ENCODE measurements at regions not wholly inside any gene's neighbourhood (a gene's known extent, or its start where the extent isn't known, plus 50 kb on each side); places are given as distances from the start of the nearest gene placed in this dataset.

GRCh38 chr10:32131388-32131787 is 75.2 kb upstream of the KIF5B start:
- H3K9ac ChIP-seq (ENCODE audit: low read depth in 1 of 2, low read length in 2 of 2): peak overlapping the region in 1 of 2 donors; percentile 5
- peaks cover 16 to 32% of the 10 kb centered on the region in 2 donors for H3K4me1 ChIP-seq (ENCODE audit: control insufficient read depth in 2 of 2, insufficient read depth in 2 of 2, low read length in 2 of 2)
- H3K4me3 ChIP-seq (ENCODE audit: low read length in 2 of 2): peak overlapping the region in 1 of 2 donors; percentile 31
- peak overlapping the region; percentile 79 to 81 for H3K27ac ChIP-seq (ENCODE audit: low read depth in 2 of 2, low read length in 2 of 2)
- no peaks in the 10 kb centered on the region for H3K9me3 ChIP-seq (ENCODE audit: control insufficient read depth in 2 of 2, low read length in 2 of 2)
- no peaks in the 10 kb centered on the region for H3K27me3 ChIP-seq (ENCODE audit: control insufficient read depth in 2 of 2, insufficient read depth in 2 of 2, low read length in 2 of 2)
- no peaks in the 10 kb centered on the region for H3K36me3 ChIP-seq (ENCODE audit: control insufficient read depth in 2 of 2, insufficient read depth in 2 of 2, low read length in 2 of 2)

GRCh38 chr10:32130788-32131187 is 74.6 kb upstream of the KIF5B start:
- no peaks in the 10 kb centered on the region for H3K27me3 ChIP-seq (ENCODE audit: control insufficient read depth in 2 of 2, insufficient read depth in 2 of 2, low read length in 2 of 2)
- H3K27ac ChIP-seq (ENCODE audit: low read depth in 2 of 2, low read length in 2 of 2): peak overlapping the region; percentile 79 to 81
- H3K4me3 ChIP-seq (ENCODE audit: low read length in 2 of 2): no peak overlapping the region
- peak overlapping the region in 1 of 2 donors; percentile 5 for H3K9ac ChIP-seq (ENCODE audit: low read depth in 1 of 2, low read length in 2 of 2)
- no peaks in the 10 kb centered on the region for H3K36me3 ChIP-seq (ENCODE audit: control insufficient read depth in 2 of 2, insufficient read depth in 2 of 2, low read length in 2 of 2)
- peaks cover 16 to 32% of the 10 kb centered on the region in 2 donors for H3K4me1 ChIP-seq (ENCODE audit: control insufficient read depth in 2 of 2, insufficient read depth in 2 of 2, low read length in 2 of 2)
- no peaks in the 10 kb centered on the region for H3K9me3 ChIP-seq (ENCODE audit: control insufficient read depth in 2 of 2, low read length in 2 of 2)

- H3K9ac ChIP-seq (ENCODE audit: low read depth in 1 of 2, low read length in 2 of 2): no peak overlapping the region
- no peak overlapping the region for H3K4me3 ChIP-seq (ENCODE audit: low read length in 2 of 2)
- H3K27ac ChIP-seq (ENCODE audit: low read depth in 2 of 2, low read length in 2 of 2): no peak overlapping the region
- H3K9me3 ChIP-seq (ENCODE audit: control insufficient read depth in 2 of 2, low read length in 2 of 2): peaks cover 0 to 3% of the 10 kb centered on the region in 2 donors
- H3K36me3 ChIP-seq (ENCODE audit: control insufficient read depth in 2 of 2, insufficient read depth in 2 of 2, low read length in 2 of 2): no peaks in the 10 kb centered on the region
- no peaks in the 10 kb centered on the region for H3K27me3 ChIP-seq (ENCODE audit: control insufficient read depth in 2 of 2, insufficient read depth in 2 of 2, low read length in 2 of 2)
- peaks cover 3 to 9% of the 10 kb centered on the region in 2 donors for H3K4me1 ChIP-seq (ENCODE audit: control insufficient read depth in 2 of 2, insufficient read depth in 2 of 2, low read length in 2 of 2)
Measured at GRCh38 chr10:32125023-32125422, 68.8 kb upstream of the KIF5B start.

- no peak overlapping the region for H3K27ac ChIP-seq (ENCODE audit: low read depth in 2 of 2, low read length in 2 of 2)
- H3K36me3 ChIP-seq (ENCODE audit: control insufficient read depth in 2 of 2, insufficient read depth in 2 of 2, low read length in 2 of 2): no peaks in the 10 kb centered on the region
- H3K4me3 ChIP-seq (ENCODE audit: low read length in 2 of 2): no peak overlapping the region
- H3K9ac ChIP-seq (ENCODE audit: low read depth in 1 of 2, low read length in 2 of 2): no peak overlapping the region
- no peaks in the 10 kb centered on the region for H3K27me3 ChIP-seq (ENCODE audit: control insufficient read depth in 2 of 2, insufficient read depth in 2 of 2, low read length in 2 of 2)
- H3K9me3 ChIP-seq (ENCODE audit: control insufficient read depth in 2 of 2, low read length in 2 of 2): peaks cover 0 to 3% of the 10 kb centered on the region in 2 donors
- H3K4me1 ChIP-seq (ENCODE audit: control insufficient read depth in 2 of 2, insufficient read depth in 2 of 2, low read length in 2 of 2): no peaks in the 10 kb centered on the region
Measured at GRCh38 chr10:32123021-32123420, 66.8 kb upstream of the KIF5B start.

- Histone ChIP-seq H3K9ac (ENCODE audit: low read depth in 1 of 2, low read length in 2 of 2) (no peak overlapping the region), H3K4me3 (ENCODE audit: low read length in 2 of 2) (no peak overlapping the region), H3K36me3 (ENCODE audit: control insufficient read depth in 2 of 2, insufficient read depth in 2 of 2, low read length in 2 of 2) (no peaks in the 10 kb centered on the region), H3K9me3 (ENCODE audit: control insufficient read depth in 2 of 2, low read length in 2 of 2) (peaks cover 0 to 3% of the 10 kb centered on the region in 2 donors), H3K27ac (ENCODE audit: low read depth in 2 of 2, low read length in 2 of 2) (no peak overlapping the region), H3K4me1 (ENCODE audit: control insufficient read depth in 2 of 2, insufficient read depth in 2 of 2, low read length in 2 of 2) (no peaks in the 10 kb centered on the region), H3K27me3 (ENCODE audit: control insufficient read depth in 2 of 2, insufficient read depth in 2 of 2, low read length in 2 of 2) (no peaks in the 10 kb centered on the region)
Measured at GRCh38 chr10:32121648-32122047, 65.4 kb upstream of the KIF5B start.

GRCh38 chr10:32120147-32120546 is 63.9 kb upstream of the KIF5B start:
- Histone ChIP-seq H3K36me3 (ENCODE audit: control insufficient read depth in 2 of 2, insufficient read depth in 2 of 2, low read length in 2 of 2) (no peaks in the 10 kb centered on the region), H3K27ac (ENCODE audit: low read depth in 2 of 2, low read length in 2 of 2) (no peak overlapping the region), H3K27me3 (ENCODE audit: control insufficient read depth in 2 of 2, insufficient read depth in 2 of 2, low read length in 2 of 2) (no peaks in the 10 kb centered on the region), H3K9me3 (ENCODE audit: control insufficient read depth in 2 of 2, low read length in 2 of 2) (peaks cover 0 to 3% of the 10 kb centered on the region in 2 donors), H3K4me3 (ENCODE audit: low read length in 2 of 2) (no peak overlapping the region), H3K9ac (ENCODE audit: low read depth in 1 of 2, low read length in 2 of 2) (no peak overlapping the region), H3K4me1 (ENCODE audit: control insufficient read depth in 2 of 2, insufficient read depth in 2 of 2, low read length in 2 of 2) (no peaks in the 10 kb centered on the region)

GRCh38 chr10:32114508-32114907 is 58.3 kb upstream of the KIF5B start:
- H3K4me3 ChIP-seq (ENCODE audit: low read length in 2 of 2): no peak overlapping the region
- no peak overlapping the region for H3K27ac ChIP-seq (ENCODE audit: low read depth in 2 of 2, low read length in 2 of 2)
- H3K36me3 ChIP-seq (ENCODE audit: control insufficient read depth in 2 of 2, insufficient read depth in 2 of 2, low read length in 2 of 2): no peaks in the 10 kb centered on the region
- H3K27me3 ChIP-seq (ENCODE audit: control insufficient read depth in 2 of 2, insufficient read depth in 2 of 2, low read length in 2 of 2): no peaks in the 10 kb centered on the region
- H3K4me1 ChIP-seq (ENCODE audit: control insufficient read depth in 2 of 2, insufficient read depth in 2 of 2, low read length in 2 of 2): no peaks in the 10 kb centered on the region
- H3K9me3 ChIP-seq (ENCODE audit: control insufficient read depth in 2 of 2, low read length in 2 of 2): no peaks in the 10 kb centered on the region
- no peak overlapping the region for H3K9ac ChIP-seq (ENCODE audit: low read depth in 1 of 2, low read length in 2 of 2)

GRCh38 chr10:32112055-32112454 is 55.8 kb upstream of the KIF5B start:
- no peak overlapping the region for H3K9ac ChIP-seq (ENCODE audit: low read depth in 1 of 2, low read length in 2 of 2)
- no peak overlapping the region for H3K27ac ChIP-seq (ENCODE audit: low read depth in 2 of 2, low read length in 2 of 2)
- no peaks in the 10 kb centered on the region for H3K4me1 ChIP-seq (ENCODE audit: control insufficient read depth in 2 of 2, insufficient read depth in 2 of 2, low read length in 2 of 2)
- no peaks in the 10 kb centered on the region for H3K27me3 ChIP-seq (ENCODE audit: control insufficient read depth in 2 of 2, insufficient read depth in 2 of 2, low read length in 2 of 2)
- no peaks in the 10 kb centered on the region for H3K9me3 ChIP-seq (ENCODE audit: control insufficient read depth in 2 of 2, low read length in 2 of 2)
- no peak overlapping the region for H3K4me3 ChIP-seq (ENCODE audit: low read length in 2 of 2)
- no peaks in the 10 kb centered on the region for H3K36me3 ChIP-seq (ENCODE audit: control insufficient read depth in 2 of 2, insufficient read depth in 2 of 2, low read length in 2 of 2)

- H3K27ac ChIP-seq (ENCODE audit: low read depth in 2 of 2, low read length in 2 of 2): no peak overlapping the region
- H3K4me1 ChIP-seq (ENCODE audit: control insufficient read depth in 2 of 2, insufficient read depth in 2 of 2, low read length in 2 of 2): no peaks in the 10 kb centered on the region
- no peaks in the 10 kb centered on the region for H3K27me3 ChIP-seq (ENCODE audit: control insufficient read depth in 2 of 2, insufficient read depth in 2 of 2, low read length in 2 of 2)
- no peak overlapping the region for H3K9ac ChIP-seq (ENCODE audit: low read depth in 1 of 2, low read length in 2 of 2)
- no peaks in the 10 kb centered on the region for H3K9me3 ChIP-seq (ENCODE audit: control insufficient read depth in 2 of 2, low read length in 2 of 2)
- H3K36me3 ChIP-seq (ENCODE audit: control insufficient read depth in 2 of 2, insufficient read depth in 2 of 2, low read length in 2 of 2): no peaks in the 10 kb centered on the region
- H3K4me3 ChIP-seq (ENCODE audit: low read length in 2 of 2): no peak overlapping the region
Measured at GRCh38 chr10:32111585-32111984, 55.4 kb upstream of the KIF5B start.

- H3K4me3 ChIP-seq (ENCODE audit: low read length in 2 of 2): no peak overlapping the region
Measured at GRCh38 chr10:32110790-32111189, 54.6 kb upstream of the KIF5B start.

GRCh38 chr10:32109603-32110002 is 53.4 kb upstream of the KIF5B start:
- H3K4me1 ChIP-seq (ENCODE audit: control insufficient read depth in 2 of 2, insufficient read depth in 2 of 2, low read length in 2 of 2): peaks cover 4 to 12% of the 10 kb centered on the region in 2 donors
- H3K4me3 ChIP-seq (ENCODE audit: low read length in 2 of 2): no peak overlapping the region
- H3K27ac ChIP-seq (ENCODE audit: low read depth in 2 of 2, low read length in 2 of 2): no peak overlapping the region
- H3K9me3 ChIP-seq (ENCODE audit: control insufficient read depth in 2 of 2, low read length in 2 of 2): no peaks in the 10 kb centered on the region
- H3K9ac ChIP-seq (ENCODE audit: low read depth in 1 of 2, low read length in 2 of 2): no peak overlapping the region
- no peaks in the 10 kb centered on the region for H3K36me3 ChIP-seq (ENCODE audit: control insufficient read depth in 2 of 2, insufficient read depth in 2 of 2, low read length in 2 of 2)
- H3K27me3 ChIP-seq (ENCODE audit: control insufficient read depth in 2 of 2, insufficient read depth in 2 of 2, low read length in 2 of 2): no peaks in the 10 kb centered on the region

More at GRCh38 chr10:32110790-32111189, 54.6 kb upstream of the KIF5B start:
- H3K9ac ChIP-seq (ENCODE audit: low read depth in 1 of 2, low read length in 2 of 2): no peak overlapping the region
- H3K9me3 ChIP-seq (ENCODE audit: control insufficient read depth in 2 of 2, low read length in 2 of 2): no peaks in the 10 kb centered on the region
- no peaks in the 10 kb centered on the region for H3K36me3 ChIP-seq (ENCODE audit: control insufficient read depth in 2 of 2, insufficient read depth in 2 of 2, low read length in 2 of 2)
- H3K27ac ChIP-seq (ENCODE audit: low read depth in 2 of 2, low read length in 2 of 2): no peak overlapping the region
- H3K27me3 ChIP-seq (ENCODE audit: control insufficient read depth in 2 of 2, insufficient read depth in 2 of 2, low read length in 2 of 2): no peaks in the 10 kb centered on the region
- H3K4me1 ChIP-seq (ENCODE audit: control insufficient read depth in 2 of 2, insufficient read depth in 2 of 2, low read length in 2 of 2): peaks cover 0 to under 1% of the 10 kb centered on the region in 2 donors
